Trophoblast cell (in vitro differentiated cells and primary cell): ENCODE measurements at regions not wholly inside any gene's neighbourhood (a gene's known extent, or its start where the extent isn't known, plus 50 kb on each side); places are given as distances from the start of the nearest gene placed in this dataset.
"Not testable (repeated sequence)": the region's sequence is repeated elsewhere in the genome, so short reads cannot be mapped to it uniquely, and the experiment has no call there.

ENCODE experiments used
- DNase-seq, 2 donors: peaks; one replicate each; pipeline ENCODE4 v3.0.0-alpha.2; 2016
- H2AFZ ChIP-seq: 2 replicates; pipeline ENCODE4 v1.6.1; 2013; ENCODE audit warnings: low read length, moderate library complexity, mild to moderate bottlenecking; ENCODE audit not compliant: insufficient read depth, poor library complexity
- H2AK5ac ChIP-seq: 2 replicates; pipeline ENCODE4 v1.6.1; 2013; ENCODE audit warnings: mild to moderate bottlenecking, low read length
- H2BK120ac ChIP-seq: 2 replicates; pipeline ENCODE4 v1.6.1; 2013; ENCODE audit warnings: low read length, mild to moderate bottlenecking, moderate library complexity; ENCODE audit not compliant: insufficient read depth, poor library complexity
- H2BK12ac ChIP-seq: 2 replicates; pipeline ENCODE4 v1.6.1; 2013; ENCODE audit warnings: mild to moderate bottlenecking, low read length, moderate library complexity
- H2BK5ac ChIP-seq: 2 replicates; pipeline ENCODE4 v1.6.1; 2013; ENCODE audit warnings: low read length, low read depth, moderate library complexity, mild to moderate bottlenecking; ENCODE audit not compliant: poor library complexity
- H3K14ac ChIP-seq: 2 replicates; pipeline ENCODE4 v1.6.1; 2013; ENCODE audit warnings: mild to moderate bottlenecking, low read length
- H3K18ac ChIP-seq: 2 replicates; pipeline ENCODE4 v1.6.1; 2013; ENCODE audit warnings: mild to moderate bottlenecking, low read length
- H3K23ac ChIP-seq: 2 replicates; pipeline ENCODE4 v1.6.1; 2013; ENCODE audit warnings: low read length
- H3K27ac ChIP-seq: 2 replicates; pipeline ENCODE4 v1.5.1; 2013; ENCODE audit warnings: low read depth, mild to moderate bottlenecking, inconsistent platforms, low read length, moderate library complexity
- H3K27me3 ChIP-seq: 2 replicates; pipeline ENCODE4 v1.6.1; 2013; ENCODE audit warnings: inconsistent platforms, mild to moderate bottlenecking, low read length, moderate library complexity; ENCODE audit not compliant: insufficient read depth
- H3K36me3 ChIP-seq, 2 experiments: 1 replicate in 1 of 2; 2 replicates in 1 of 2; pipeline ENCODE4 v1.6.1; 2013; ENCODE audit warnings: low read length in 2 of 2, mild to moderate bottlenecking in 2 of 2, moderate library complexity in 1 of 2; ENCODE audit not compliant: insufficient read depth in 2 of 2, control insufficient read depth in 1 of 2
- H3K4ac ChIP-seq: 2 replicates; pipeline ENCODE4 v1.6.1; 2013; ENCODE audit warnings: low read depth, mild to moderate bottlenecking, low read length, moderate library complexity
- H3K4me1 ChIP-seq, 2 experiments: 1 replicate in 1 of 2; 2 replicates in 1 of 2; pipeline ENCODE4 v1.6.1; 2013; ENCODE audit warnings: low read length in 2 of 2, mild to moderate bottlenecking in 2 of 2, moderate library complexity in 1 of 2; ENCODE audit not compliant: insufficient read depth in 2 of 2, control insufficient read depth in 1 of 2
- H3K4me2 ChIP-seq: 2 replicates; pipeline ENCODE4 v1.6.1; 2013; ENCODE audit warnings: inconsistent platforms, mild to moderate bottlenecking, low read length, moderate library complexity
- H3K4me3 ChIP-seq: 2 replicates; pipeline ENCODE4 v1.5.1; 2013; ENCODE audit warnings: mild to moderate bottlenecking, low read depth, low read length, inconsistent platforms
- H3K79me1 ChIP-seq: one replicate; pipeline ENCODE4 v1.6.1; 2013; ENCODE audit warnings: low read length
- H3K79me2 ChIP-seq: 2 replicates; pipeline ENCODE4 v1.6.1; 2013; ENCODE audit warnings: low read length, mild to moderate bottlenecking; ENCODE audit not compliant: control insufficient read depth, insufficient read depth, poor library complexity
- H3K9ac ChIP-seq: 2 replicates; pipeline ENCODE4 v1.6.1; 2013; ENCODE audit warnings: mild to moderate bottlenecking, low read length
- H3K9me3 ChIP-seq: 2 replicates; pipeline ENCODE4 v1.6.1; 2013; ENCODE audit warnings: low read depth, mild to moderate bottlenecking, control low read depth, inconsistent platforms, low read length; ENCODE audit not compliant: insufficient read depth
- H4K12ac ChIP-seq: 2 replicates; pipeline ENCODE4 v1.6.1; 2013; ENCODE audit warnings: low read depth, mild to moderate bottlenecking, low read length, moderate library complexity
- H4K8ac ChIP-seq: 2 replicates; pipeline ENCODE4 v1.6.1; 2013; ENCODE audit warnings: low read depth, mild to moderate bottlenecking, low read length, moderate library complexity
- H4K91ac ChIP-seq: one replicate; pipeline ENCODE4 v1.6.1; 2013; ENCODE audit warnings: low read depth, mild to moderate bottlenecking, low read length, moderate library complexity
- WGBS: extraction: QIAGEN DNeasy Blood & Tissue Kit; methylation state at CpG from one replicate; pipeline ENCODE4 v1.1.7; 2013; ENCODE audit warnings: missing lambda C conversion rate; ENCODE audit not compliant: insufficient read length, insufficient coverage; ENCODE audit errors: extremely low coverage; 5-methylcytosine and 5-hydroxymethylcytosine counted together

- H3K18ac ChIP-seq: no peak overlapping the region
- no peak overlapping the region for H4K12ac ChIP-seq
- H3K4me2 ChIP-seq: no peak overlapping the region
- no peak overlapping the region for H4K91ac ChIP-seq
- no peaks in the 10 kb centered on the region for H3K4me1 ChIP-seq
- H3K4me3 ChIP-seq: no peak overlapping the region
- H3K79me1 ChIP-seq: no peaks in the 10 kb centered on the region
- H3K9ac ChIP-seq: no peak overlapping the region
- no peak overlapping the region for H2BK120ac ChIP-seq
- no peak overlapping the region for H2BK12ac ChIP-seq
- H2BK5ac ChIP-seq: no peak overlapping the region
- no peaks in the 10 kb centered on the region for H3K79me2 ChIP-seq
- H2AFZ ChIP-seq: no peak overlapping the region
- H3K23ac ChIP-seq: no peak overlapping the region
- H3K9me3 ChIP-seq: no peaks in the 10 kb centered on the region
- no peak for DNase-seq
- H3K27me3 ChIP-seq: no peaks in the 10 kb centered on the region
- no peaks in the 10 kb centered on the region for H3K36me3 ChIP-seq
- H3K14ac ChIP-seq: no peak overlapping the region
- no peak overlapping the region for H3K27ac ChIP-seq
- no peak overlapping the region for H3K4ac ChIP-seq
- H2AK5ac ChIP-seq: no peak overlapping the region
- no peak overlapping the region for H4K8ac ChIP-seq
- WGBS: no CpG with 5 or more reads among the region's 1 CpG
Observed at GRCh38 chr16:62272035-62272434, 235.8 kb upstream of the CDH8 start.

- Histone ChIP-seq H3K18ac (no peak overlapping the region), H4K8ac (no peak overlapping the region), H3K4me1 (peaks cover 0 to 2% of the 10 kb centered on the region in 2 experiments), H2BK120ac (no peak overlapping the region), H3K36me3 (no peaks in the 10 kb centered on the region), H4K91ac (no peak overlapping the region), H3K79me2 (no peaks in the 10 kb centered on the region), H3K9ac (no peak overlapping the region), H3K14ac (no peak overlapping the region), H2BK5ac (no peak overlapping the region), H4K12ac (no peak overlapping the region), H2BK12ac (no peak overlapping the region), H3K4me3 (no peak overlapping the region), H3K4ac (no peak overlapping the region), H2AFZ (no peak overlapping the region), H3K4me2 (no peak overlapping the region), H3K27ac (no peak overlapping the region), H3K23ac (no peak overlapping the region), H2AK5ac (no peak overlapping the region), H3K9me3 (no peaks in the 10 kb centered on the region), H3K79me1 (no peaks in the 10 kb centered on the region), H3K27me3 (no peaks in the 10 kb centered on the region)
- WGBS: no CpG with 5 or more reads among the region's 3 CpGs
- DNase-seq: no peak
Observed at GRCh38 chr16:62261760-62262159, 225.5 kb upstream of the CDH8 start.

- not testable (repeated sequence) for H3K23ac ChIP-seq, H3K4me1 ChIP-seq, H3K27ac ChIP-seq, H3K4me3 ChIP-seq, H2AK5ac ChIP-seq, H4K12ac ChIP-seq, H3K18ac ChIP-seq, H3K9ac ChIP-seq, DNase-seq, H2BK120ac ChIP-seq, H3K79me2 ChIP-seq, H3K9me3 ChIP-seq, H2AFZ ChIP-seq, H4K8ac ChIP-seq, H3K4ac ChIP-seq, H3K79me1 ChIP-seq, H3K36me3 ChIP-seq, H3K27me3 ChIP-seq, H2BK5ac ChIP-seq, H4K91ac ChIP-seq, H2BK12ac ChIP-seq, H3K14ac ChIP-seq, H3K4me2 ChIP-seq
- no CpG with 5 or more reads among the region's 2 CpGs for WGBS
Observed at GRCh38 chr16:62258931-62259435, 222.7 kb upstream of the CDH8 start.

- no peak overlapping the region for H2BK5ac ChIP-seq
- DNase-seq: no peak
- H3K9me3 ChIP-seq: no peaks in the 10 kb centered on the region
- H3K27me3 ChIP-seq: no peaks in the 10 kb centered on the region
- H4K91ac ChIP-seq: no peak overlapping the region
- H4K12ac ChIP-seq: no peak overlapping the region
- no peak overlapping the region for H4K8ac ChIP-seq
- no peak overlapping the region for H2AK5ac ChIP-seq
- no peaks in the 10 kb centered on the region for H3K79me2 ChIP-seq
- H2BK120ac ChIP-seq: no peak overlapping the region
- no CpG with 5 or more reads among the region's 2 CpGs for WGBS
- no peak overlapping the region for H2BK12ac ChIP-seq
- H3K36me3 ChIP-seq: no peaks in the 10 kb centered on the region
- no peak overlapping the region for H3K23ac ChIP-seq
- H2AFZ ChIP-seq: no peak overlapping the region
- H3K4me3 ChIP-seq: no peak overlapping the region
- H3K9ac ChIP-seq: no peak overlapping the region
- H3K27ac ChIP-seq: no peak overlapping the region
- H3K14ac ChIP-seq: no peak overlapping the region
- H3K4ac ChIP-seq: no peak overlapping the region
- no peak overlapping the region for H3K4me2 ChIP-seq
- H3K18ac ChIP-seq: no peak overlapping the region
- peaks cover 0 to 9% of the 10 kb centered on the region in 2 experiments for H3K4me1 ChIP-seq
- peaks cover 2% of the 10 kb centered on the region for H3K79me1 ChIP-seq
Observed at GRCh38 chr16:62256406-62256805, 220.2 kb upstream of the CDH8 start.
